Myocyte (in vitro differentiated cells): ENCODE measurements at regions not wholly inside any gene's neighbourhood (a gene's known extent, or its start where the extent isn't known, plus 50 kb on each side); places are given as distances from the start of the nearest gene placed in this dataset.
A peak's percentile ranks its signal among the peaks of the same experiment; 100 is the strongest.

Experiments used
- DNase-seq: peaks from one replicate; pipeline ENCODE4 v3.0.0-alpha.2; 2012; ENCODE audit warnings: low read depth

DNA sequence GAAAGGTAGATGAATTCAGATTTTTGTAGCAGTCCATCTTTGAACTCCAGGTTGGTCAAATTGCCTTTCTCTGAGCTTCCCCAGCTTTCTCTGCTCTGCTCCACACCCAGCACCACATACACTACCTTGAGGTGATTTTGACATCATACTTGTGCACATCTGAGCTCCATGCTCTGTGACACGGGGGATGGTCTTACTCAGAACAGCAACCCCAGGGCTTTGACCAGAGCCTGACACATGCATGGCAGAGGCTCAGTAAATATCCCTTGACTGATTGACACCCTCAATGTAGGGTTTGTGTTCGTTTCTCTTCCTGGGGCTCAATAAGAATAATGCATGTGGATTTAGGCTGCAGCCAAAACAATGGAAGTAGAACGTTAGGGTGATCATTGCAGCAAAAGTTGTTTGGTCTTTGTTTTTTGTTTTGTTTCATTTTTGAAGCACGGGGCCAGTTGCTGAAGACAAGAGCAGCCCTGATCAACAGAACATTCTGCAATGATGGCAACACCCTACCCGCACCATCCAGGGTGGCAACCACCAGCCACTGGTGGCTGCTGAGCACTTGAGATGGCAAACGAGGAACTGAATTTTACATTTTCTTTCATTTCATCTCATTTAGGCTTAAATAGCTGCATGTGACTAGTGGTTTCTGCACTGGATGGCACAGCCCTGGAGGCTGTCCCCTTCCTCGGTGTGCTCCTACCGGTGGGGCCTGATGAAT, 224.8 kb upstream of the TNRC6C start:
- no peak for DNase-seq

DNA sequence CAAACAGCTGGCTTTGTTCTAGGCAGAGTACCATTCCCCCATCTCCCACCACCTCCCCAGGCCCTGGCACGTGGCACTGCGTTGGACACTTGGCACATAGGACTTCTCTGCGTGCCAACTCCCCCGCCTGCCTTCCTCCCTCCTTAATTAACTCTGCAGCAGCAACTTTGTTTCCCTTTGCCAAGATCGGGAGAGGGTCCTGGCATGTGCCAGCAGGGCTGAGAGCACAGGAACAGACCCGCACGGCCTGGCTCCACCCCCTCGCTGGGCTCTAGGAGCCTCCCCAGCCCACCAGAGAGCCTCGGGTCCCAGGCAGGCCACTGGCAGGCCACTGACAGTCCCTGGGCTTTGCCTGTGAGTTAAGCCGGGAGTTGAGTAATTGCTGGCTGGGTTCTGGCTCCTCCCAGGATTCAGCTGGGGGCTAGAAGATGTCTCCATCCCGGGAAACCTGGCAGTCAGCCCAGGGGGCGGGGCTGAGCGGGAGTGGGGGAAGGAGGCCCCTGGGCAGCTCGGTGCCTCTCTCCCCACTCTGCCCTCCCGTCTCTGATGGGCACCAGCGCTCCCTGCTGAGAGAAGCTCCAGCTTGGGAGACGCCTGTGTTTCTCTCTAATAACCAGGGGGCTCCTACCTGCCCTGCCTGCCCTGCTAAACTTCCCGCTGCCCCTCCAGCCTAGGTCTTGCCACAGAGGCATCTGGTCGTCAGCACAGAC, 224.0 kb upstream of the TNRC6C start:
- DNase-seq: peak; percentile 22

DNA sequence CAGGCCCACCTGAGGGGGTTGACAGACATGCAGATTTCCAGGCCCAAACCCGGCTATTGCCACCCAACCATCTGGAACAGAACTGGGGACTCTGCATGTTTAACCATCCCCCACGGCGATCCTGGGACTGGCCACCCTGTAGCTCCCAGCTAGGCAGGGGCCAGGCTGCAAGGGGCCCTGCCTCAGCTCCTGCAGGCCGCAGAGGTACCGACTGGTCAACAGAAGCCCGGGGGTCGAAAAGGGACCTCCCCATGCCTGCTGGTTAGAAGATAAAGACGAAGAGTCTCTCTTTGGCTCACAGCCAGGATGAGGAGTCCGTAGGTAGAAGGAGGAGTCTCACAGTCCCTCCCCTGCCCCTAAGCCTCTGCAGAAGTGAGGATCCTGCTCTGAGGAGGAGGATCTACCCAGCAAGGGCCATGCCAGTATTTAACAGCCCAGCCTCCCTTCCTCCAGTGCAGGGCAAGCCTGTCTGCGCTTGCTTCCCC, 223.4 kb upstream of the TNRC6C start:
- no peak for DNase-seq

DNA sequence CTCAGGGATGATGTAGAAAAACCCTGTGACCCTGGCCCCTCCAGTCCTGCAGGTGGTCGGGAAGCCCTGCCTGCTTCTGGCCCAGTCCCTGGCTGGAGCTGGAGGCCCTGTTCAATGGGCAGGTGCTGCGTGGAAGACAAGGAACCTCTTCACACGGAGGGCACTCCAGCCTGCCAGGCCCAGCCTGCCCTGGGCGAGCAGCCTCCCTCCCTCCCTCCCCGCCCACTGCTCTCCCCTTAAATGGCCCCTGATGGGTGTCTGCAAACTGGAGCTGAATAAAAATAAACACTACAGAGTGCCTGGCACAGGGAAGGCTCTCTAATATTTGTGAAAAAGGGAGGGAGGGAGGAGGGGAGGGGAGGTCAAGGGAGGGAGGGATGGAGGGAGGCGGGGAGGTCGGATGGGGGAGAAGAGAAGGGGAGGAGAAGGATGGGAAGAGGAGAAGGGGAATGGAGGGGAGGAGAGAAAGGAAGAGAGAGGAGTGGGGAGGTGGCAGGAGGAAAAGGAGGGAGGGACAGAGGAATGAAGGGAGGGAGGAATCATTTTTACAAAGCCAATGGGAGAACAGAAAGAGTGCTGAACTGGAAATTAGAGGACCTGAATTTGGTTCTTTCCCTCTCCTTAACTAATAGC, 222.8 kb upstream of the TNRC6C start:
- DNase-seq: no peak

DNA sequence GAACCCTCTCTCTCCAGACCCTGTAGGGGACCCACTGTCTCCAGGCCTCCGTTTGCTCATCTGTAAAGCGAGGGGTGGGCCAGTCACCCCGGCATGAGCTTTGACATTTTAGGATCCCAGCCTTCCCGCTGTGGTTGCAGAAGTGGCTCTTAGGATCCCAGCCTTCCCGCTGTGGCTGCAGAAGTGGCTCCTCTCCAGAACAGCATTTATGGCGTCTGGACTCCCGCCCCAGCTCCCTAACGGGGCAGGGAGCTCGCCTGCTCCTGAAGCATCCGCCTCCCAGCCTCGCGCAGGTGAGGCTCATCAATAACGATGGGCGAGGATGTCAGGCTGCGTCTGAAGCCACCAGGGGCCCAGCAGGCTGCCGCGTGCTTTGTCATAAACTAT, 222.3 kb upstream of the TNRC6C start:
- DNase-seq: no peak

DNA sequence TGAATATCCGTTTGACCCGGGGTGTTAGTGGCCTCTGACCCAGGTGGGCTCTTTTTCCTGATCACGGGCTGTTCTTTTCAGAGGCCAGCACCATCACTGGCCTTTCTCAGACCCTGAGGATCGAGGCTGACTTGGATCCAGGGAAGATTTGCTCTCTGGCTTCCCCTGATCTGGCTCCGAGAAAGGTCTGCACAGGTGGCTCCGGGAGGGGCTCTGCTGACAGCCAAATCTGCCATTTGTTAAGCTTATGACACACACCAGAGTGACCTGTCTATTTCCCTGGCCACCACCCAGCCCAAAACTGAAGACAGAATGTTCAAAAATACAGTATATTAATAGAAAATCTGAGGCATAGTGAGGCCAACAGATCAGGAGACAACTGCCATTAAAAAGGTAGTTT, 221.8 kb upstream of the TNRC6C start:
- DNase-seq: no peak

DNA sequence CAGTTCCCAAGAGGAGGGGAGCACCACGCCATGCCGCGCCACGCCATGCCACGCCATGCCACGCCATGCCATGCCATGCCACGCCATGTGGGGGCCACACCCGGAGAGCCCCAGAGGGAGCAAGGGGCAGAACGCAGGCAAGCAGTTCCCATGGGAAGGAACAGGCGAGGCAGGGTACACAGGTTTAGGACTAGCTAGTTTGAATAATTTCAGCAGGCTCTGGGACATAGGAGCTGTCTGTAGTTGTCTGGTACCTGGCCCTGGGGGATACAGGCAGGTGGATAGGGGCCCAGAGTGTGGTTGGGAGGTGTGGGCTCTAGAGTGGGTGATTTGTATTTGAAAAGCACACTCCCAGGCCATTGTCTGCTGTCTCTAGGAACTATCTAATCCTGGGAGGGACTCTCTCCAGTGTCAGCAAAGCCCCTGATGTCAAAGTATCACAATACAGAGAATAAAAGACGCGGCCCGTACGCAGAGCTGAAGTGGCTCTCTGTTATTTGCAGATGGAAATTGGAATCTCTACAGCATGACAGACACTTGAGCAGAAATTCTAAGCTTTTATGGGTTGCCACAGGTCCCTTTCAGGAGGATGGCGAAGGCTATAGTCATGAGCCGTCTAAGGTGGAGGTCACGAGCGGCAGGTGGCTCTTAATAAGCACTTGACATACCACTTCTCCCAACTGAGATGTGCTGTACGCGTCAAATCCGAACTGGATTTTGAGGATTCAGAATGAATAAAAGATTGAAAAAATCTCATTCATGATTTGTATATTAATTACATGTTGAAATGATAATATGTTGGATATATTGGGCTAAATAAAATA, 220.8 kb upstream of the TNRC6C start:
- no peak for DNase-seq

DNA sequence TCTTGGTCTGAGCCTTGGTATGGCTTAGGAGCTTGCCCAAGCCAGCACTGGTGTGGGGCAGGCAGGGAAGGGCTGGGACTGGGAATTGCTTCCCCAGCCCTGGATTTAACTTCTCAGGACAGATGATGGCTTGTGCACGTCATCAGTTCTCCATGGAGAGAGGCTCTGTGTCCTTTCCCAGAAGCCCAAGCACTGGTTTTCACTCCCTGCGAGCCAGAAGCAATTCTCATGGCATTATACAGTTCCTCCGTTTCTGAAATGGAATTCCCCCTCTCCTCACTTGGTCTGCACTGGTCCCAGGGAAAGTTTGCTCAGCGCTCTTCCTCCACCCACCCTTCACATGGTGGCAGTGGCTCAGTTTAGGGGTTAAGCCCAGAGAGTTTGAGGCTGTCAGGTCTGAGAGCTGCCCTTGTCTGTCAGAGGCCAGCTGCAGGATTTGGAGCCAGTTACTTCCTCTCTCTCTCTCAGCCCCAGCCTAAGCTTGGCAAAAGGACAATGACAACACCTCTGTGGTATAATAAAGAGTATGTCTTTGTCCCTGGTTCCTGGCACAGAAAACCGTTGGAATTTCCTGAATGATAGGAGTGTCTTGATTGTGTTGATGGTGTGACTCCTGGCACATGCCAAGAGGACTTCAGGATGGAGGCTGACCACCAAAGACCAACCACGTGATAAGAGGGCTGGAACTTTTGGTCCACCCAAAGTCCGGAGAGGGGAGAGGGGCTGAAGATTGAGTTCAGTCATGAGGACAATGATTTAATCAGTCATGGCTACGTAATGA, 219.6 kb upstream of the TNRC6C start:
- DNase-seq: peak; percentile 6

DNA sequence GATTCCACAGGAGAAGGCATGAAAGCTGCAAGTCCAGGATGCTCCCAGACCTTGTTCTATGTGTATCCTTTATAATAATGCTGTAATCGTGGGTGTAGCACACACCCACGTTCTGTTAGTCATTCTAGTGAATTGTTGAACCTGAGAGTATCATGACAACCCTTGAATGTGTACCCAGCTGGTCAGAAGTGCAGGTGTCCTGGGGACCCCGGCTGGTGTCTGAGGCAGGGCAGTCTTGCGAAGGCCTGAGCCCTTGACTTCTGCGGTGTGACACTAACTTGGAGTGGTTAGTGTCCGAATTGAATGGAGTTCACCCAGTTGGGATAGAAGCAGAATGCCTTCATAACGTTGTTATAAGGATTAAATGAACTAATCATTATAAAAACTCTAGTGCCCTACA, 218.0 kb upstream of the TNRC6C start:
- DNase-seq: no peak

DNA sequence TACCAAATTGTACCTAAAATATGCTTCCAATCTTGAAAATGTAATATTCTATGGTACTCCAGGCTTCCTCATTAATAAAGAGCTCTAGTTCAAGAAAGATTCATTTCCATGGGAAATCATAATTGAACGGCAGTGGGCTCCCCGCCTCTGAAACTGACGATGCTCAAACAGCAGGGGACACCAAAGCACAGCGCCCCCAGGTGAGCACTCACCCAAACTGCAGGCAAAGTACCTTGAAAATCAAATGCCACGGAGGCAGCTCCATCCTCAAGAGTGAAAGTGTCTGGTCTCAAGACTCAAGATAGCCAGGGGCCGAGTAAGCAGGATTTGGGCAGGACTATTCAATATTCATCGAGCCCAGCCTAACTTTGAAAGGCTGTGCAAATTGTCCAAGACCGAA, 217.4 kb upstream of the TNRC6C start:
- no peak for DNase-seq

DNA sequence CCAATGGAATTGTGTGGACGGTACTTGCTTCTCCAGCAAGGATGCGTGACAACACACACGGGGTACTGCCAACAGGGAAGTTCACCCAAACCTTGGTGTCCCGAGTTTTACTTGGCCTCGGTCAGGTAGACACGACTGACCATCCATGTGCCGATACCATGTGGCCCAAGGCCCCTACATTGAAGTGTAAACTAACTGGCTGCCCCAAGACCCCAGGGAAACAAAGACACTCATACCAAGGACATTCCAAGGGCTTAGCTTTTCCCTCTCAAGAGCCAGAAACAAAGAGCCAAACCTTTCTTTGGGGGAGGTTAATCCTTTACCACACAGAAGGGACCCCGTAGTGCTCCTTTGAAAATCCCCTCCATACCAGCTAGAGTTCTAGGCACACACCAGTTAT, 215.9 kb upstream of the TNRC6C start:
- no peak for DNase-seq

DNA sequence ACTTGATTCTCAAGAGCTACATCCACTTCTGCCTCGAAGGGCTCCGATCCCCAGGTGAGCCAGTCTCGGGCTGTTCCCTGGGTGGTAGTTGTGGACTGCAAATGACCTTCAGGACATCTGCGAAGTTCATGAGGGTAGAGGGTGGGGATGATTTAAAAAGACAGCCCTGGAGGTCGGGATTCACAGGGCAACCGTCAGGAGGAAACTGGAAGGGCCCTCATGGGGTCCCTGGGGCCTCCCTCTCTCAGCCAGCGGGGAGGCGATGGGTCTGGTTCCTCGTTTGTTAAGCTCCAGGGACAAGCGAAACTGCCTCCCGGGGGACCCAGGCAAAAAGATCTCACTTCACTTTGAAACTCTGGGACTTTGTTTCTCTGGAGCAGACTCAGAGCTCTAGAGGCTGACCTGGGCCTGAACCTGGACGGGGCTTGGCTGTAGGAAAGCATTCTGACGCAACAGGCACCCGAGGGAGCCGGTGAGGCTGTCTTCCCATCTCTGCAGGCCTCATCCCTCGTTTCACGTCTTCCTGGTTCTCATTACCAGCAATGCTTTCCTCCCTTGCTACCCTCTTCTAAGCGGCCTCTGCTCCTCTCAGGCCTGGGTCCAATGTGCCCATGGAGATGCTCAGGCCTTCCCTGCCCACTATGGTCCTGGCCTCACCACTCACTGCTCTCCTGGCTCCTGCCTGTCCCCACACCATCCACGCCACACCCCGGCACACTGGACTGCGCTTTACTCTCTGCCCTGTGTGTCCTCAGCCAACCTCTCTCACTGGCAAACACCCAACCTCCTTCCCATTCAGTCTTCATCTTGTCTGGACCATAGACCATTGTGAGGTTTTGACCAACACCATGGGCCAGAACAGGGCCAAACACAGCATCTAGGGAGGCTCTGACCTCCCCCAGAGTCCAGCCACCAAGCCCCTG, 214.2 kb upstream of the TNRC6C start:
- no peak for DNase-seq

DNA sequence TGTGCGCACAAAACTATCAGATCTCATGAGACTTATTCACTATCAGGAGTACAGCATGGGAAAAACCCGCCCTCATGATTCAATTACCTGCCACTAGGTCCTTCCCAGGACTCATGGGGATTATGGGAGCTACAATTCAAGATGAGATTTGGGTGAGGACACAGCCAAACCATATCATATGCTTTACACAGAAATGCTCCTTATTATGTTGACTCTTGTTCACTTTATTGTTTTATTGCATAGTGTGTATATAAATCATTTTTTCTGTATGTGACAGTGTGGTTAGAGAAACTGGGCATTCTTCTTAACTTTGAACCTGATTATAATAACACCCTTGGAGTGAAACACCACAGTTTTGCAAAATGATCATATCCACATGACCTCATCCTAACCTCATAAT, 212.8 kb upstream of the TNRC6C start:
- DNase-seq: no peak

DNA sequence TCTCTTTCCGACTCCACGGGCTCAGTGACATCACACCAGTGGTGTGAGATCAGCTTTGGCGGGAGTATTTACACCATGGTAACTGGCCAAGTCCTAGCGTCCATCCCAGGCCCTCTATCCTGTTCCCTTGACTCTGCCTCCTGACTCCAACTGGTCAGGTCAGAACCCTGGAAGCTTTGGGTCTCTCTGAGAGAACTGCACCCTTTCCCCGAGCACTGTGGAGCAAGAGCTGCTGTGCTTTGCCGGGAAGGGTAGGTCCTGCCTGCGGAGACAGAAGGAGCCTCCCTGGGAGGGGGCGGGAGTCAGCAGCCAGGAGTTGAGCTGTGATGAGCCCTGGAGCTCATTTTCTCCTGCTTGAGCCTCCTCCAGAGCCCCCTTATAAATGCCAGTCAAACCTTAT, 212.1 kb upstream of the TNRC6C start:
- DNase-seq: no peak

DNA sequence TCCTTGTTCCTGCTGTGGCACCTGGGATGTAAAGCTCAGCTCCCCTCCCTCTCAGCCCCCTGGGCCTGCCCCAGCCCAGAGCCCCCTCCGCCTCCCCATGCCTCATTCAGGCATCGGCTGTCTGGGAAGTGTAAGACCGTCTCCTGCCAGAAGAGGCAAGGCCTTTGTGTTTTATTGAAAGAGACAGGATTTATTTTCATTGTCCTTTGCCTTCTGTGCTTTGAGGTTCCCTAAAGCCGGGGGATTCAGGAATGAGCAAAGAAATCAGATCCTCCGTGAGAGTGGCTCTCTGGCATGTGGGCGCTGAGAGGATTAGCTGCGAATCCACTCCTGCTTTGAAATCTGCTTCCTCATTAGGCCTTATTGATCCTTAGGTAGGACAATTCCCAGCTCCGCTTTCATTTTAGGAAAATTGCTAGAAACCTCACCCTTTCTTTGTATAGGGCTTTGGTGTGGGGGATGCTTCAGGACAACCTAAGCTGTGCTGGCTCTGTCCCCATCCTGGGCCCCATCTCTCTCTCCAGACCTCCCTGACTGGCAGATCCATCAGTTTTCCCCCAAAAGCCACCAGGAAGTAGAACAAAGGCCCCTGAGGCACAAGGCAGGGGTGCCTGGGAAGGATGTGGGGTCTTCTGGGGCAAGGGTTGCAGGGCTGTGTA, 211.5 kb upstream of the TNRC6C start:
- no peak for DNase-seq

DNA sequence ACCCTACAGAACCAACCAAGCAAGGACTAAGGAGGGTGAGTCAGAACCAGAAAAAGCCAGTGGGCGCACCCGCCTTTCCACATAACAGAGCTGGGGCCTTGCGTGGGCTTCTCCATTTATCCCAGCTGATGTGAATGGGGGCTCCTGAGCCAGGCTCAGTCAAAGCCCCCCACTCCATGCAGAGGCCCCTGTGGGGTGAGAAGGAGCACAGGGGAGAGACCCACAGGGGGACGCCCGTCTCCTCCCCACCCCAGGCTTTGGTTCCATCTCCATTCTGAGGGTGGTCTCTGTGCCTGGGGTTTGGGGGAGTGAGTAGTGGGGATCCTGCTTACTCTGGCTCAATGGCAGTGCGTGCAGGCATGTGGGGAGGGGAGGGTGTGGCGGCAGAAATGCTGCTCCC, 210.1 kb upstream of the TNRC6C start:
- no peak for DNase-seq

DNA sequence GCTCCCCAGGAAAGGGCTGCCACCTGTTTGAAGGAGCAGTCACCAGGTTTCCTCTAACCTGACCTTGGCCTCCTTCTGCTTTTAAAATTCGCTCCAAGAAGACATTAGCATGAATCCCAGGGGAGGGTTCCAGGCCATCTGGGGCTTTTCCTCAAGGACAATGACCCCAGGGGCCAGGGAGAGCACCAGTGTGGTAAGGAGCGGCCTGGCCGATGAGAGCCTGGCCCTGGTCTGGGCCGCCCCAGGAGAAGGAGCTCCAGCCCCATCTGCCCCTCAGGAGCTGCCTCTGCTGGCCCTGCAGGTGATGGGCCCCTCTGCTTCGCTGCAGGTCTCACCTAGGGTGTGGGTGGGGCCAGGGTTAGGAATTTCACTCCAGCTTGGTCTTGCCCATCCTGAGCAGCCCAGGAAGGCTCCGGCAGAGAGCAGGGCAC, 209.2 kb upstream of the TNRC6C start:
- DNase-seq: no peak

DNA sequence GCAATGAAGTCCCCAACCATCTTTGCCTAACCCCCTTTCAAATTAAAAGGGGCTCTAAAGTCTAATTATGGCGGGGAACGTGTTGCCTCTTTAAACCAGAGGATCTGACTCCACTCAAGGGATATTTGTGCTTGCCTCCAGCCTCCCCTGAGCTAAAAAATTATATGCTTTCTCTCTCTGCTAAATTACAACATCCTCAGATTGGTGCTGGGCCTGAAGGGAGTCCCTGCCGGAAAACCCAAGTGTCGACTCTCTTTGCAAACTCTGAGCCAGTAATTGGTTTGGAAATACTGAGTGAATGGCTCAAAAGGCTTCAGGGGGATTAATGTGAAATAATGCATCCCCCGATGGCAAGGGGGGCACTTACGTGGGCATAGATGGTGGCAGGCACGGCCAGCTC, 208.5 kb upstream of the TNRC6C start:
- DNase-seq: no peak

DNA sequence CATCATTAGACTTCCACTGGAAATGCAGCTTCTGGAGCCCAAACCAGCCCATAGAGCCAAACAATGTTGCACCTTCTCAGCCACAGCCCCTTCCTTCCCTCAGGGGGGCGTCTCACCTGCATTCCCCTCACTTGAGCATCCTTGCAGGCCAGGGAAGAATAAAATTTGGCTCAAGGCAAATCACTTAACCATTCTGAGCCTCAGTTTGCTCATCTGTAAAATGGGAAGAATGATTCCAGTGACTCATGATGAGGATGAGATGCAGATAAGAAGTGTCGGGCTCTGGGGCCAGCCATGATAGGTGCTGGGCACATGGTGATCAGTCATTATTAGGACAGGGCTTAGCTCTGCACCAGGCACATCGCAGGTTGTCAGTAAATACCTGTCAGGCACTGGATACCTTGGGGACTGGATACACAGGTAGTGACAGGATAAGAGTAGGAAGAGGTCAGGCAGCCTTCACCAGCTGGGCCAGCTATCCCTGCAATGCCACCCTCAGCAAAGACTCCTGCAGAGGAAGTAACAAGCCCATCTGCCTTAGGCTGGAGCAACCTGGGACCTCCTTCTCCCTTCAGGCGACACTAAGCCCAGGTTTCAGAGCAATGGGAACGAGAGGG, 208.0 kb upstream of the TNRC6C start:
- DNase-seq: no peak
